ENCODE measurements at regions not wholly inside any gene's neighbourhood (a gene's known extent, or its start where the extent isn't known, plus 50 kb on each side); places are given as distances from the start of the nearest gene placed in this dataset.

DNA sequence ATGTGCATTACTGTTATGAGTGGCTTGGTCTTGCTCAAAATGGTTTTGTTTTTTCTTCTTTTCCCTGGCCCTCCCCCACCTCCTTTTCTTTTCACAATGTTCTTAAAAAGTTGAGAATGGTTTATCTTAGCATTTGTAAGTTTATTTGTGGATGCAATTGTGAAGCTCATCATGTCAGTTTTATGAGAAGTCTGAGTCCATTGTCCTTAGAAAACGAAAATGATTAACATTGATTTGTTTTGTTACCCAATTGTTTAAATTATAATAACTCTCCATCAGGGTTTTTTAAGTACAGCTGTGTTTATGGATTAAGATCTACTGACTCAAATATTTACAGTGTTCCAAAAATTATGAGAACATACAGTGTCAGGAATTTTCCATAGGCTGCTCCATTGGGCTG lies 511.3 kb upstream of the PAPPA start:
- TF ChIP-seq, protein P1, sequence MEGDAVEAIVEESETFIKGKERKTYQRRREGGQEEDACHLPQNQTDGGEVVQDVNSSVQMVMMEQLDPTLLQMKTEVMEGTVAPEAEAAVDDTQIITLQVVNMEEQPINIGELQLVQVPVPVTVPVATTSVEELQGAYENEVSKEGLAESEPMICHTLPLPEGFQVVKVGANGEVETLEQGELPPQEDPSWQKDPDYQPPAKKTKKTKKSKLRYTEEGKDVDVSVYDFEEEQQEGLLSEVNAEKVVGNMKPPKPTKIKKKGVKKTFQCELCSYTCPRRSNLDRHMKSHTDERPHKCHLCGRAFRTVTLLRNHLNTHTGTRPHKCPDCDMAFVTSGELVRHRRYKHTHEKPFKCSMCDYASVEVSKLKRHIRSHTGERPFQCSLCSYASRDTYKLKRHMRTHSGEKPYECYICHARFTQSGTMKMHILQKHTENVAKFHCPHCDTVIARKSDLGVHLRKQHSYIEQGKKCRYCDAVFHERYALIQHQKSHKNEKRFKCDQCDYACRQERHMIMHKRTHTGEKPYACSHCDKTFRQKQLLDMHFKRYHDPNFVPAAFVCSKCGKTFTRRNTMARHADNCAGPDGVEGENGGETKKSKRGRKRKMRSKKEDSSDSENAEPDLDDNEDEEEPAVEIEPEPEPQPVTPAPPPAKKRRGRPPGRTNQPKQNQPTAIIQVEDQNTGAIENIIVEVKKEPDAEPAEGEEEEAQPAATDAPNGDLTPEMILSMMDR (IDR thresholded peaks at IDR 0.05): no peak
- TF ChIP-seq, protein P2, sequence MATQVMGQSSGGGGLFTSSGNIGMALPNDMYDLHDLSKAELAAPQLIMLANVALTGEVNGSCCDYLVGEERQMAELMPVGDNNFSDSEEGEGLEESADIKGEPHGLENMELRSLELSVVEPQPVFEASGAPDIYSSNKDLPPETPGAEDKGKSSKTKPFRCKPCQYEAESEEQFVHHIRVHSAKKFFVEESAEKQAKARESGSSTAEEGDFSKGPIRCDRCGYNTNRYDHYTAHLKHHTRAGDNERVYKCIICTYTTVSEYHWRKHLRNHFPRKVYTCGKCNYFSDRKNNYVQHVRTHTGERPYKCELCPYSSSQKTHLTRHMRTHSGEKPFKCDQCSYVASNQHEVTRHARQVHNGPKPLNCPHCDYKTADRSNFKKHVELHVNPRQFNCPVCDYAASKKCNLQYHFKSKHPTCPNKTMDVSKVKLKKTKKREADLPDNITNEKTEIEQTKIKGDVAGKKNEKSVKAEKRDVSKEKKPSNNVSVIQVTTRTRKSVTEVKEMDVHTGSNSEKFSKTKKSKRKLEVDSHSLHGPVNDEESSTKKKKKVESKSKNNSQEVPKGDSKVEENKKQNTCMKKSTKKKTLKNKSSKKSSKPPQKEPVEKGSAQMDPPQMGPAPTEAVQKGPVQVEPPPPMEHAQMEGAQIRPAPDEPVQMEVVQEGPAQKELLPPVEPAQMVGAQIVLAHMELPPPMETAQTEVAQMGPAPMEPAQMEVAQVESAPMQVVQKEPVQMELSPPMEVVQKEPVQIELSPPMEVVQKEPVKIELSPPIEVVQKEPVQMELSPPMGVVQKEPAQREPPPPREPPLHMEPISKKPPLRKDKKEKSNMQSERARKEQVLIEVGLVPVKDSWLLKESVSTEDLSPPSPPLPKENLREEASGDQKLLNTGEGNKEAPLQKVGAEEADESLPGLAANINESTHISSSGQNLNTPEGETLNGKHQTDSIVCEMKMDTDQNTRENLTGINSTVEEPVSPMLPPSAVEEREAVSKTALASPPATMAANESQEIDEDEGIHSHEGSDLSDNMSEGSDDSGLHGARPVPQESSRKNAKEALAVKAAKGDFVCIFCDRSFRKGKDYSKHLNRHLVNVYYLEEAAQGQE (IDR thresholded peaks at IDR 0.05; ENCODE audit: insufficient read depth in 1 of 2, low read depth in 2 of 2, low read length in 1 of 2): no peak
- TF ChIP-seq TCF7L2 (IDR thresholded peaks at IDR 0.05; ENCODE audit: low read depth, low read length) (no peak), POLR2AphosphoS5 (IDR thresholded peaks at IDR 0.05; ENCODE audit: low read depth, low read length) (no peak)
